ENCODE measurements at regions not wholly inside any gene's neighbourhood (a gene's known extent, or its start where the extent isn't known, plus 50 kb on each side); places are given as distances from the start of the nearest gene placed in this dataset.
"Not testable (repeated sequence)": the region's sequence is repeated elsewhere in the genome, so short reads cannot be mapped to it uniquely, and the experiment has no call there.

DNA sequence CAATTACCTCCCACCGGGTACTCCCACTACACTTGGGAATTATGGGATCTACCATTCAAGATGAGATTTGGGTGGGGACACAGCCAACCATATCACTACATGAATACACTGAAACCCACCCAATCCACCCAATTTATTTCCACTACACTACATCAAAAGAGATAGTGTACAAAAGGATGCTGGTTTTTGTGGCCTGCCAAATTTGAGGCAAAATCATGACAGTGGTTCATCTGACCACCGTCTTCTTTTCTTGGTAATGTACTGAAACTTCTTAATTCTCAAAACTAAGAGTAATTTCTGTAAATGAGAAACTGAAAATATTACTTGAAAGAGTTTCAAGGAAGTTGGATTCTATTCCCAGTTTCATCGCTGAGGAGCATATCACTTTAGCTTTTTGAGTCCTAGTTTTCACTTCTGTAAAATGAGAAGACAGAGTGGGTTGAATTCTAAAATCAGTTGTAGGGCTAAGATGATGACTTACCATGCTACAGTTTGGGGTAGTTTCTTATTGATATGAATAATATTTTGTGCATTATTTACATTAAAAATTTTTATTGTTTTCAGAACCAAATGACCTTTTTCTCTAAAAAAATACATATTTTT lies 360.4 kb upstream of the CNTN6 start:
- no peaks in the 10 kb centered on the region for H3K36me3 ChIP-seq
- DNase-seq = no peak
- no peak overlapping the region for H3K4me3 ChIP-seq (ENCODE audit: low read depth, low read length)
- H3K9me3 ChIP-seq (ENCODE audit: severe bottlenecking) = no peaks in the 10 kb centered on the region
- TF ChIP-seq, protein P1, sequence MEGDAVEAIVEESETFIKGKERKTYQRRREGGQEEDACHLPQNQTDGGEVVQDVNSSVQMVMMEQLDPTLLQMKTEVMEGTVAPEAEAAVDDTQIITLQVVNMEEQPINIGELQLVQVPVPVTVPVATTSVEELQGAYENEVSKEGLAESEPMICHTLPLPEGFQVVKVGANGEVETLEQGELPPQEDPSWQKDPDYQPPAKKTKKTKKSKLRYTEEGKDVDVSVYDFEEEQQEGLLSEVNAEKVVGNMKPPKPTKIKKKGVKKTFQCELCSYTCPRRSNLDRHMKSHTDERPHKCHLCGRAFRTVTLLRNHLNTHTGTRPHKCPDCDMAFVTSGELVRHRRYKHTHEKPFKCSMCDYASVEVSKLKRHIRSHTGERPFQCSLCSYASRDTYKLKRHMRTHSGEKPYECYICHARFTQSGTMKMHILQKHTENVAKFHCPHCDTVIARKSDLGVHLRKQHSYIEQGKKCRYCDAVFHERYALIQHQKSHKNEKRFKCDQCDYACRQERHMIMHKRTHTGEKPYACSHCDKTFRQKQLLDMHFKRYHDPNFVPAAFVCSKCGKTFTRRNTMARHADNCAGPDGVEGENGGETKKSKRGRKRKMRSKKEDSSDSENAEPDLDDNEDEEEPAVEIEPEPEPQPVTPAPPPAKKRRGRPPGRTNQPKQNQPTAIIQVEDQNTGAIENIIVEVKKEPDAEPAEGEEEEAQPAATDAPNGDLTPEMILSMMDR (IDR thresholded peaks at IDR 0.05; ENCODE audit: low read depth, low read length) = no peak
- H3K27me3 ChIP-seq (ENCODE audit: insufficient read depth, low read depth, severe bottlenecking) = no peaks in the 10 kb centered on the region
- no peak overlapping the region for H3K27ac ChIP-seq

DNA sequence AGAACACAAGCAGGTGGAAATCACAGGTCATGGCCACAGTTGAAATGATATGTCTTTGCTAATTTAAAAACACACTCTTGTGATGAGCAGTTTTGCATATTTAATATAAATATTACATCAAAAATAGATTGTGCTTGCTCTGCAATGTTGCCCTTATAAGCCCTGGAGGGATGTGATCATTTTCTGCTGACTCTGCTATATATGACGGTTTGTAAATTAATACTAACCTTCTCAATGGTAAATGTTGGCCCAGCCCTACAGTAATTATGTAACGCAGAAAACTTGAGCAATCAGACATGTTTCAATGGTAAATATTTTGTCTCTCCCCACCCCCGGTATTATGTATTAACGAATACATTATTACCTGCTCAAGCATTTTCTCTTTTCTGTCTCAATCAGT lies 359.5 kb upstream of the CNTN6 start:
- H3K9me3 ChIP-seq (ENCODE audit: severe bottlenecking) = no peaks in the 10 kb centered on the region
- TF ChIP-seq, protein P1 (IDR thresholded peaks at IDR 0.05; ENCODE audit: low read depth, low read length) = no peak
- no peaks in the 10 kb centered on the region for H3K36me3 ChIP-seq
- H3K27ac ChIP-seq = no peak overlapping the region
- no peaks in the 10 kb centered on the region for H3K27me3 ChIP-seq (ENCODE audit: insufficient read depth, low read depth, severe bottlenecking)
- no peak overlapping the region for H3K4me3 ChIP-seq (ENCODE audit: low read depth, low read length)
- DNase-seq = no peak

DNA sequence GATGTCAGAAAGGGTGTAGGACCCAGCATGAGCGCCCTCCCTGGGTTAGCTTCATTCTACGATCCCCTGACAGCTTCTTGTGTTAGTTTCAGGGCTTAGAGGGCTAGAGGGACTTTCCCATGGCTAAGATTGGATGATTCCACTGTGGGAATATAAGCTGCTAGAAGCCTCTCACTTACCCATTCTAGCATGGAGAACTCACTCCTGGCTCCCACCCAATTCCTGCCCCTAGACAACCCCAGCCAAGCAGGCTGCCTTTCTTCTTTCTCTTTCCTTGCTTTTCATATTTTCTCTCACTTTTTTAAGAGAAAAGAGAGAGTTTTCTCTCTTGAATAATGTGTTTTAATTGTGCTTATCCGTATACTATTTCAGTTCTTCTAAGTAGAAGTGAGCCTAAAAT lies 335.1 kb upstream of the CNTN6 start:
- H3K9me3 ChIP-seq (ENCODE audit: severe bottlenecking) = peaks cover 3% of the 10 kb centered on the region
- no peaks in the 10 kb centered on the region for H3K27me3 ChIP-seq (ENCODE audit: insufficient read depth, low read depth, severe bottlenecking)
- H3K27ac ChIP-seq = no peak overlapping the region
- TF ChIP-seq, protein P1 (IDR thresholded peaks at IDR 0.05; ENCODE audit: low read depth, low read length) = no peak
- no peak overlapping the region for H3K4me3 ChIP-seq (ENCODE audit: low read depth, low read length)
- DNase-seq = no peak
- no peaks in the 10 kb centered on the region for H3K36me3 ChIP-seq

DNA sequence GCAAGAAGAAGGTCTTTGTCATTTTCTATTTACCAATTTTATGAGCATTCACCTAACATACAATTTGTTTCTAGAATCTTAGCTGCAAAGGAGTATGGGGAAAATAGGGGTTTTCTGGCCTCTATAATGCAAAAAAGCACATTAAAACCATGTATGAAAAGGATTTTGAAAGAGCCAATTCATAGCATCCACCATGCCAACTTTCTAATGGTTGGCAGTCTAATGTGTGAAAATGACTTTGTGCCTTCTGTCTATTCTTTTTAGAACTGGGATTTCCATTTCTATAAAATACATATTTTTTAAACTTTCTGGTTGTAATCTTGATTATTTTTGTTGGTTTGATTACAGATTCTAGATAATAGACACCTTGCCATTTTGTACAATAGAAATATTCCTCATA lies 333.7 kb upstream of the CNTN6 start:
- Histone ChIP-seq H3K9me3 (ENCODE audit: severe bottlenecking) (peaks cover 3% of the 10 kb centered on the region), H3K27ac (no peak overlapping the region), H3K4me3 (ENCODE audit: low read depth, low read length) (no peak overlapping the region), H3K36me3 (no peaks in the 10 kb centered on the region), H3K27me3 (ENCODE audit: insufficient read depth, low read depth, severe bottlenecking) (no peaks in the 10 kb centered on the region)
- TF ChIP-seq, protein P1 (IDR thresholded peaks at IDR 0.05; ENCODE audit: low read depth, low read length) = no peak
- no peak for DNase-seq

- H3K27ac ChIP-seq; H3K4me3 ChIP-seq (ENCODE audit: low read depth, low read length); H3K36me3 ChIP-seq; H3K9me3 ChIP-seq (ENCODE audit: severe bottlenecking); H3K27me3 ChIP-seq (ENCODE audit: insufficient read depth, low read depth, severe bottlenecking): not testable (repeated sequence)
- peak; percentile 33 for DNase-seq
Measured at GRCh38 chr3:773433-773832, 319.4 kb upstream of the CNTN6 start.

DNA sequence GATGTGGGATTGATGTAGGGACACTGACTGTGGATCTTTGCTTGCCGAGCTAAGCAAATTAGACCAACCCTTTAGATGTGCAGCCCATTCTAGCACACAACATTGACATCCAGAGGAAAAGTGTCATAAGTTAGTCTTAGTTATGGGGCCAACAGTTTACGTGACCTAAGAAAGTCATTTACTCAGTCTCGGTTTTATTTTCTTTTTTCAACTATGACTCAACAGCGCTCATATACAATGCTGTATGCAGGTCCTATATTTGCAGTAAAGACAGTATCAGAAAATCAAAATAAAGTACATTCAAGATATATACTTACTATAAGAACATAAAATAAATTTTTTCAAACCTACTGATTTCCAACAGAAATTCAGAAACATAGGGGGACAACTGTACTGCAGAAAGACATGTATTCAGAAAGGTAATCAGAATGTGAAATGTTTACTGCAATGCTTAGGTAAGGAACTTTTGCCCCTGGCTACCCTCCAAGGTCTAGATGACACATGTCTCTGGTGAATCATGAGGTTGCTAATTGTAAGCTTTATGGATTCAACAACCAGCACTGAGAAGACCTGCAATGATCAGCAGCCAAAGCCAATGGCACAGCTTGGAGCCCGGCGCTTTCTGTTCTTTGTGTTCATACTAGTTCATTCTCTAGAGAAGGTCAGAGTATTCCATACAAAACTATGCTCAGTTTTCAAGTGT lies 317.5 kb upstream of the CNTN6 start:
- Histone ChIP-seq H3K36me3 (no peaks in the 10 kb centered on the region), H3K27ac (no peak overlapping the region), H3K4me3 (ENCODE audit: low read depth, low read length) (no peak overlapping the region), H3K9me3 (ENCODE audit: severe bottlenecking) (peaks cover 3% of the 10 kb centered on the region), H3K27me3 (ENCODE audit: insufficient read depth, low read depth, severe bottlenecking) (no peaks in the 10 kb centered on the region)
- TF ChIP-seq, protein P1 (IDR thresholded peaks at IDR 0.05; ENCODE audit: low read depth, low read length) = no peak
- DNase-seq = no peak
